DOHH2 (cell line): ENCODE measurements at regions not wholly inside any gene's neighbourhood (a gene's known extent, or its start where the extent isn't known, plus 50 kb on each side); places are given as distances from the start of the nearest gene placed in this dataset.

Source experiments
- H3F3A ChIP-seq: fragments of 200-600 bp; sonication (generic), shearing (Covaris generic); 2 replicates; pipeline ENCODE4 v1.6.0; 2016; ENCODE audit warnings: antibody characterized with exemption, mild to moderate bottlenecking; ENCODE audit not compliant: control insufficient read depth, insufficient read depth
- H3K27ac ChIP-seq: fragments of 200-600 bp; sonication (generic); 2 replicates; pipeline ENCODE4 v1.5.1; 2014; ENCODE audit warnings: low read depth, mild to moderate bottlenecking, low read length, moderate library complexity
- H3K27me3 ChIP-seq: fragments of 200-600 bp; sonication (generic); 2 replicates; pipeline ENCODE4 v1.6.1; 2014; ENCODE audit warnings: mild to moderate bottlenecking, low read length, mixed read lengths; ENCODE audit not compliant: control insufficient read depth
- H3K36me3 ChIP-seq: fragments of 200-600 bp; sonication (generic); 2 replicates; pipeline ENCODE4 v1.6.1; 2014; ENCODE audit warnings: mild to moderate bottlenecking, low read length, moderate library complexity, mixed read lengths; ENCODE audit not compliant: control insufficient read depth
- H3K4me1 ChIP-seq: fragments of 200-600 bp; sonication (generic); 2 replicates; pipeline ENCODE4 v1.6.1; 2014; ENCODE audit warnings: mild to moderate bottlenecking, low read length, mixed read lengths; ENCODE audit not compliant: control insufficient read depth
- H3K4me2 ChIP-seq: fragments of 200-600 bp; sonication (generic); 2 replicates; pipeline ENCODE4 v1.6.0; 2014; ENCODE audit warnings: mild to moderate bottlenecking, low read length, moderate library complexity
- H3K4me3 ChIP-seq: fragments of 200-600 bp; sonication (generic); 2 replicates; pipeline ENCODE4 v1.5.1; 2014; ENCODE audit warnings: mild to moderate bottlenecking, low read length, mixed read lengths
- H3K79me2 ChIP-seq: fragments of 200-600 bp; sonication (generic); 2 replicates; pipeline ENCODE4 v1.6.1; 2014; ENCODE audit warnings: mild to moderate bottlenecking, low read length, mixed read lengths; ENCODE audit not compliant: control insufficient read depth
- H3K9me2 ChIP-seq: fragments of 200-600 bp; sonication (generic); replicated peaks from 2 replicates; pipeline ENCODE4 v1.6.1; 2014; ENCODE audit warnings: mild to moderate bottlenecking, low read length, mixed read lengths; ENCODE audit not compliant: control insufficient read depth
- H3K9me3 ChIP-seq: fragments of 200-600 bp; sonication (generic); 2 replicates; pipeline ENCODE4 v1.6.1; 2014; ENCODE audit warnings: antibody characterized with exemption, low read length, mixed read lengths; ENCODE audit not compliant: control insufficient read depth, insufficient read depth
- H4K20me1 ChIP-seq: fragments of 200-600 bp; sonication (generic); 2 replicates; pipeline ENCODE4 v1.6.0; 2014; ENCODE audit warnings: low read depth, mild to moderate bottlenecking, antibody characterized with exemption, low read length, moderate library complexity; ENCODE audit not compliant: control insufficient read depth, insufficient read depth
- EZH2phosphoT487 ChIP-seq: fragments of 200-600 bp; sonication (generic); IDR thresholded peaks from 2 replicates; pipeline ENCODE4 v1.6.1; 2017; ENCODE audit warnings: borderline replicate concordance, mild to moderate bottlenecking, antibody characterized with exemption, low read length, moderate library complexity, mixed read lengths
- TF ChIP-seq, protein P1 (sequence below): fragments of 200-600 bp; sonication (generic); IDR thresholded peaks from one replicate; pipeline ENCODE4 v1.5.1; 2014; ENCODE audit warnings: antibody characterized with exemption, mild to moderate bottlenecking, low read depth, low read length; ENCODE audit not compliant: poor library complexity, severe bottlenecking

DNA sequence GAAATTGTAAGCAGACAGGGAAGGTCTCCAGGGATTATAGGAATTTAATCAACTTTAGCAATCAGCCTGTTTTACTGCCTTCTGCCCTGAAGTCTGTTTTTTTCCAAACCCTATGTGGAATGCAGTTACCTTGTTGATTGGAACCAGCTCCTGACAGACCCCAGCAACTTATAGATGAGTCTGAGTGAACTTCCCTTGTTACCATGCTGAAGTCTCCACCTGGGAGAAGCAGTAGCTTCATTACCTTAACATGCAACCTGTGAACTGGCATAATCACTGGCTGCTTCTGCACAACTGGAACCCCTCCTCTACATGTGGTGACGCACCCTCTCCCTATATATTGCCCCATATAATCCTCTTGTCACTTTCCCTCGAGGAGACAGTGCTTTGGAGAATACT lies 226.3 kb upstream of the SPOPL start:
- H3K27ac ChIP-seq: no peak overlapping the region

DNA sequence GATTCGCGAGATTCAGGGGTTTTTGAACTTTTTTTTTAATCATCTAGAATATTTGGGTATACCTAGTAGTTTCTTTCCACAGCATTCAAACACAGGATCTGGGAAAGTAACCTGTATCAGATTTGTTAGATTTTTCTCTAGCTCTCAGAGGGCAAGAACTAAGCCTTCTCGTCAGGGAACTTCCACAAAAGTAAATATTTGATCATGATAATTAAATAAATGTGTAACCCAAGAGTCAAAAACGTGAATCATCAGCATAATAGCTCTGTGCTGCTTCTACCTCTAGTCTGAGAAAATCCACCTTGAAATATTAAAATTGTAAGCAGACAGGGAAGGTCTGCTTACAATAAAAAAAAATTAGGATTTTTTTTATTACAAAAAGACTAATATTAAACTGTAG lies 225.7 kb upstream of the SPOPL start:
- no peaks in the 10 kb centered on the region for H3K79me2 ChIP-seq
- H3K36me3 ChIP-seq: no peaks in the 10 kb centered on the region
- H3K4me1 ChIP-seq: no peaks in the 10 kb centered on the region
- H3K4me2 ChIP-seq: no peak overlapping the region
- no peaks in the 10 kb centered on the region for H3F3A ChIP-seq
- no peaks in the 10 kb centered on the region for H3K9me3 ChIP-seq
- no peaks in the 10 kb centered on the region for H3K27me3 ChIP-seq
- H3K27ac ChIP-seq: no peak overlapping the region
- no peaks in the 10 kb centered on the region for H3K9me2 ChIP-seq
- H4K20me1 ChIP-seq: no peaks in the 10 kb centered on the region
- H3K4me3 ChIP-seq: no peak overlapping the region
- no peak for TF ChIP-seq EZH2phosphoT487
- TF ChIP-seq, protein P1, sequence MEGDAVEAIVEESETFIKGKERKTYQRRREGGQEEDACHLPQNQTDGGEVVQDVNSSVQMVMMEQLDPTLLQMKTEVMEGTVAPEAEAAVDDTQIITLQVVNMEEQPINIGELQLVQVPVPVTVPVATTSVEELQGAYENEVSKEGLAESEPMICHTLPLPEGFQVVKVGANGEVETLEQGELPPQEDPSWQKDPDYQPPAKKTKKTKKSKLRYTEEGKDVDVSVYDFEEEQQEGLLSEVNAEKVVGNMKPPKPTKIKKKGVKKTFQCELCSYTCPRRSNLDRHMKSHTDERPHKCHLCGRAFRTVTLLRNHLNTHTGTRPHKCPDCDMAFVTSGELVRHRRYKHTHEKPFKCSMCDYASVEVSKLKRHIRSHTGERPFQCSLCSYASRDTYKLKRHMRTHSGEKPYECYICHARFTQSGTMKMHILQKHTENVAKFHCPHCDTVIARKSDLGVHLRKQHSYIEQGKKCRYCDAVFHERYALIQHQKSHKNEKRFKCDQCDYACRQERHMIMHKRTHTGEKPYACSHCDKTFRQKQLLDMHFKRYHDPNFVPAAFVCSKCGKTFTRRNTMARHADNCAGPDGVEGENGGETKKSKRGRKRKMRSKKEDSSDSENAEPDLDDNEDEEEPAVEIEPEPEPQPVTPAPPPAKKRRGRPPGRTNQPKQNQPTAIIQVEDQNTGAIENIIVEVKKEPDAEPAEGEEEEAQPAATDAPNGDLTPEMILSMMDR: no peak

More for the DNA sequence above, 226.3 kb upstream of the SPOPL start:
- Histone ChIP-seq H3K9me3 (no peaks in the 10 kb centered on the region), H3K4me2 (no peak overlapping the region), H3K36me3 (no peaks in the 10 kb centered on the region), H3K79me2 (no peaks in the 10 kb centered on the region), H3K9me2 (no peaks in the 10 kb centered on the region), H3F3A (no peaks in the 10 kb centered on the region), H3K27me3 (no peaks in the 10 kb centered on the region), H3K4me1 (no peaks in the 10 kb centered on the region), H3K4me3 (no peak overlapping the region), H4K20me1 (no peaks in the 10 kb centered on the region)
- TF ChIP-seq, protein P1: no peak
- no peak for TF ChIP-seq EZH2phosphoT487

DNA sequence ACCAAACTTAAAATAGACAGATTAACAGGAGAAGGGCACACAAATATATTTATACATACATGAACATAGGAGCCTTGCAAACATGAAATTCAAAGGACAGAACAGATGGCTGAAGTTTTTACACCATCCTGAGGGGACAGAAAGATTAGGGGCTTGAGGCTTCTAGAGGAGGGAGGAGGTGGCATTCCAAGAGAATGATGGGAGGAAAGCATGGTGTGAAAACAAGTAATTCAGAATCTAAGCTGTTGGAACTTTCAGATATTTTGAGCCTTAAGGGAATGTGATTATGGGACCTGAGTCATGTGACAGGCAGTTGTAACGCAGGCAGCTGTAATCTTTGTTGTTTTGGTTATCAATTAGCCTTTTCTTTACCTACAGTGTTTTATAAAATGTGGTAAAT lies 225.2 kb upstream of the SPOPL start:
- H3K9me3 ChIP-seq: no peaks in the 10 kb centered on the region
- no peaks in the 10 kb centered on the region for H3K36me3 ChIP-seq
- H3K9me2 ChIP-seq: no peaks in the 10 kb centered on the region
- H3F3A ChIP-seq: no peaks in the 10 kb centered on the region
- H3K4me3 ChIP-seq: no peak overlapping the region
- H3K27me3 ChIP-seq: no peaks in the 10 kb centered on the region
- no peak overlapping the region for H3K4me2 ChIP-seq
- TF ChIP-seq, protein P1: no peak
- TF ChIP-seq EZH2phosphoT487: no peak
- no peaks in the 10 kb centered on the region for H4K20me1 ChIP-seq
- H3K27ac ChIP-seq: no peak overlapping the region
- H3K79me2 ChIP-seq: no peaks in the 10 kb centered on the region
- H3K4me1 ChIP-seq: no peaks in the 10 kb centered on the region

DNA sequence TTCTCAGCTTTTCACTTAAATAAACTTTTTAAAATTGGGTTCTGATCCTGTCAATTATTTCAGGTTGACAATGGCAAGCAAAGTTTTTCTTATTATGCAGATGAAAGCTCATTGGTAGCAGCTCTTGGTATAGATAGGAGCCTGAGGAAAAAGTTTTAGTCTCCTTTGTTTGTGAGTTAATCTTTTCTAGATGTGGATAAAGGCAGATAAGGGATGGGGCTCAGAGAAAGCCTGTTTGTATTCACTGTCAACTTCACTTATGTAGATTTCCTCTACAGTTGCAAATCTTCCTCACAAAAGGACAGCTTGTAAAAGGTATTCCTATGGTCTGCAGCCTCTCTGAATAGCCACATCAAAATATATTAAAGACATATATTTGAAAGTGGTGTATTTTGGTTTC lies 224.5 kb upstream of the SPOPL start:
- Histone ChIP-seq H4K20me1 (no peaks in the 10 kb centered on the region), H3K79me2 (no peaks in the 10 kb centered on the region), H3K4me3 (no peak overlapping the region), H3K4me2 (no peak overlapping the region), H3K27me3 (no peaks in the 10 kb centered on the region), H3K4me1 (no peaks in the 10 kb centered on the region), H3K9me2 (no peaks in the 10 kb centered on the region), H3K9me3 (no peaks in the 10 kb centered on the region), H3K27ac (no peak overlapping the region), H3F3A (no peaks in the 10 kb centered on the region), H3K36me3 (no peaks in the 10 kb centered on the region)
- TF ChIP-seq, protein P1: no peak
- TF ChIP-seq EZH2phosphoT487: no peak
